ENCODE measurements at regions not wholly inside any gene's neighbourhood (a gene's known extent, or its start where the extent isn't known, plus 50 kb on each side); places are given as distances from the start of the nearest gene placed in this dataset.

DNA sequence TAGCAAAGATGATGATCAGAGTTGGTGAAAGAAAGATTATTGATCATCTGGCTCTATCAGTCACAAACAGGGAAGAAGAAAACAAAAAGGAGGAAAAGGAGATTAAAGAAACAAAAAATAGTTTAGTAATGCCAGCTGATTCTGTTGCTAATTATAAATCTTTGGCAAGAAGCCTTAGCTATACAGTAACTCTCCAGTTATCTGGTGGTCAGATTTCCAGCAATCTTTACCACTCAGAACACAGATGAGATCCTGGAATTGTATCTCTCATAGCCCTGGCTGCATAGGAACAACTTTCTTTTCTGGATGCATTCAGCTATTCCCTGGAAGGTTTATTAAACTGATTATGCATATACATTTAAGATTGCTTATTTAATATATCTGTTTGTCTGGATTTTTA is 256.8 kb upstream of the ZEB2 start:
- TF ChIP-seq POLR2AphosphoS5 (IDR thresholded peaks at IDR 0.05): no peak
- TF ChIP-seq, protein P1, sequence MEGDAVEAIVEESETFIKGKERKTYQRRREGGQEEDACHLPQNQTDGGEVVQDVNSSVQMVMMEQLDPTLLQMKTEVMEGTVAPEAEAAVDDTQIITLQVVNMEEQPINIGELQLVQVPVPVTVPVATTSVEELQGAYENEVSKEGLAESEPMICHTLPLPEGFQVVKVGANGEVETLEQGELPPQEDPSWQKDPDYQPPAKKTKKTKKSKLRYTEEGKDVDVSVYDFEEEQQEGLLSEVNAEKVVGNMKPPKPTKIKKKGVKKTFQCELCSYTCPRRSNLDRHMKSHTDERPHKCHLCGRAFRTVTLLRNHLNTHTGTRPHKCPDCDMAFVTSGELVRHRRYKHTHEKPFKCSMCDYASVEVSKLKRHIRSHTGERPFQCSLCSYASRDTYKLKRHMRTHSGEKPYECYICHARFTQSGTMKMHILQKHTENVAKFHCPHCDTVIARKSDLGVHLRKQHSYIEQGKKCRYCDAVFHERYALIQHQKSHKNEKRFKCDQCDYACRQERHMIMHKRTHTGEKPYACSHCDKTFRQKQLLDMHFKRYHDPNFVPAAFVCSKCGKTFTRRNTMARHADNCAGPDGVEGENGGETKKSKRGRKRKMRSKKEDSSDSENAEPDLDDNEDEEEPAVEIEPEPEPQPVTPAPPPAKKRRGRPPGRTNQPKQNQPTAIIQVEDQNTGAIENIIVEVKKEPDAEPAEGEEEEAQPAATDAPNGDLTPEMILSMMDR (IDR thresholded peaks at IDR 0.05): no peak
